HG03025 (cell line): ENCODE measurements at regions not wholly inside any gene's neighbourhood (a gene's known extent, or its start where the extent isn't known, plus 50 kb on each side); places are given as distances from the start of the nearest gene placed in this dataset.
"Not testable (repeated sequence)": the region's sequence is repeated elsewhere in the genome, so short reads cannot be mapped to it uniquely, and the experiment has no call there.

Source experiments
- ATAC-seq: cut with Tn5 transposase; IDR thresholded peaks from one replicate; pipeline ENCODE4 v1.9.1; 2021; ENCODE audit warnings: mild to moderate bottlenecking, moderate library complexity; ENCODE audit not compliant: unreplicated experiment, low FRiP score

- ATAC-seq: no peak
Observed at GRCh38 chr7:97372882-97373281, 255.4 kb downstream of the SDHAF3 start.

GRCh38 chr7:97373736-97374135 is 256.2 kb downstream of the SDHAF3 start:
- no peak for ATAC-seq

GRCh38 chr7:97377713-97378112 is 260.2 kb downstream of the SDHAF3 start:
- ATAC-seq: no peak

GRCh38 chr7:97381815-97382554 is 264.5 kb downstream of the SDHAF3 start:
- ATAC-seq: no peak

GRCh38 chr7:97390052-97390451 is 272.6 kb downstream of the SDHAF3 start:
- ATAC-seq: no peak

GRCh38 chr7:97390915-97391593 is 273.6 kb downstream of the SDHAF3 start:
- no peak for ATAC-seq

- no peak for ATAC-seq
Observed at GRCh38 chr7:97401398-97401797, 283.9 kb downstream of the SDHAF3 start.

GRCh38 chr7:97405835-97406234 is 288.3 kb downstream of the SDHAF3 start:
- ATAC-seq: no peak

- no peak for ATAC-seq
Observed at GRCh38 chr7:97407106-97407505, 289.6 kb downstream of the SDHAF3 start.

- ATAC-seq: no peak
Observed at GRCh38 chr7:97409346-97409745, 291.8 kb downstream of the SDHAF3 start.

GRCh38 chr7:97418312-97418711 is 300.8 kb downstream of the SDHAF3 start:
- ATAC-seq: no peak

- no peak for ATAC-seq
Observed at GRCh38 chr7:97419898-97420297, 302.4 kb downstream of the SDHAF3 start.

GRCh38 chr7:97421307-97421930 is 303.9 kb downstream of the SDHAF3 start:
- ATAC-seq: no peak

- ATAC-seq: no peak
Observed at GRCh38 chr7:97422046-97422445, 304.5 kb downstream of the SDHAF3 start.

GRCh38 chr7:97430006-97430405 is 301.9 kb upstream of the TAC1 start:
- ATAC-seq: no peak

- ATAC-seq: no peak
Observed at GRCh38 chr7:97439637-97440214, 292.2 kb upstream of the TAC1 start.

- no peak for ATAC-seq
Observed at GRCh38 chr7:97446361-97446760, 285.5 kb upstream of the TAC1 start.

GRCh38 chr7:97449448-97449847 is 282.4 kb upstream of the TAC1 start:
- not testable (repeated sequence) for ATAC-seq

GRCh38 chr7:97450516-97450915 is 281.4 kb upstream of the TAC1 start:
- no peak for ATAC-seq

- no peak for ATAC-seq
Observed at GRCh38 chr7:97454636-97455035, 277.2 kb upstream of the TAC1 start.

GRCh38 chr7:97457054-97457453 is 274.8 kb upstream of the TAC1 start:
- no peak for ATAC-seq
